ENCODE measurements at regions not wholly inside any gene's neighbourhood (a gene's known extent, or its start where the extent isn't known, plus 50 kb on each side); places are given as distances from the start of the nearest gene placed in this dataset.

GRCh38 chr1:163785868-163786405, 464.2 kb downstream of the NUF2 start:
- TF ChIP-seq TEAD4 (IDR thresholded peaks at IDR 0.05; ENCODE audit: borderline replicate concordance, insufficient read depth) (no peak), POLR2AphosphoS5 (IDR thresholded peaks at IDR 0.05; ENCODE audit: low read depth, low read length) (no peak), NRF1 (IDR thresholded peaks at IDR 0.05; ENCODE audit: low read depth, low read length) (no peak), MXI1 (IDR thresholded peaks at IDR 0.05; ENCODE audit: low read depth, low read length) (no peak), RAD21 (IDR thresholded peaks at IDR 0.05; ENCODE audit: low read length) (no peak), GABPA (IDR thresholded peaks at IDR 0.05; ENCODE audit: low read depth) (no peak), YY1 (IDR thresholded peaks at IDR 0.05; ENCODE audit: low read depth) (no peak), SIN3A (IDR thresholded peaks at IDR 0.05; ENCODE audit: borderline replicate concordance, low read depth, low read length) (no peak), EZH2phosphoT487 (IDR thresholded peaks at IDR 0.05; ENCODE audit: borderline replicate concordance, low read depth) (no peak)
- TF ChIP-seq, protein P1, sequence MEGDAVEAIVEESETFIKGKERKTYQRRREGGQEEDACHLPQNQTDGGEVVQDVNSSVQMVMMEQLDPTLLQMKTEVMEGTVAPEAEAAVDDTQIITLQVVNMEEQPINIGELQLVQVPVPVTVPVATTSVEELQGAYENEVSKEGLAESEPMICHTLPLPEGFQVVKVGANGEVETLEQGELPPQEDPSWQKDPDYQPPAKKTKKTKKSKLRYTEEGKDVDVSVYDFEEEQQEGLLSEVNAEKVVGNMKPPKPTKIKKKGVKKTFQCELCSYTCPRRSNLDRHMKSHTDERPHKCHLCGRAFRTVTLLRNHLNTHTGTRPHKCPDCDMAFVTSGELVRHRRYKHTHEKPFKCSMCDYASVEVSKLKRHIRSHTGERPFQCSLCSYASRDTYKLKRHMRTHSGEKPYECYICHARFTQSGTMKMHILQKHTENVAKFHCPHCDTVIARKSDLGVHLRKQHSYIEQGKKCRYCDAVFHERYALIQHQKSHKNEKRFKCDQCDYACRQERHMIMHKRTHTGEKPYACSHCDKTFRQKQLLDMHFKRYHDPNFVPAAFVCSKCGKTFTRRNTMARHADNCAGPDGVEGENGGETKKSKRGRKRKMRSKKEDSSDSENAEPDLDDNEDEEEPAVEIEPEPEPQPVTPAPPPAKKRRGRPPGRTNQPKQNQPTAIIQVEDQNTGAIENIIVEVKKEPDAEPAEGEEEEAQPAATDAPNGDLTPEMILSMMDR (IDR thresholded peaks at IDR 0.05), result no peak
- TF ChIP-seq, protein P2, sequence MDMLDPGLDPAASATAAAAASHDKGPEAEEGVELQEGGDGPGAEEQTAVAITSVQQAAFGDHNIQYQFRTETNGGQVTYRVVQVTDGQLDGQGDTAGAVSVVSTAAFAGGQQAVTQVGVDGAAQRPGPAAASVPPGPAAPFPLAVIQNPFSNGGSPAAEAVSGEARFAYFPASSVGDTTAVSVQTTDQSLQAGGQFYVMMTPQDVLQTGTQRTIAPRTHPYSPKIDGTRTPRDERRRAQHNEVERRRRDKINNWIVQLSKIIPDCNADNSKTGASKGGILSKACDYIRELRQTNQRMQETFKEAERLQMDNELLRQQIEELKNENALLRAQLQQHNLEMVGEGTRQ (IDR thresholded peaks at IDR 0.05; ENCODE audit: borderline replicate concordance, low read depth, low read length), result no peak

All from SK-N-SH (cell line).